HG03571 (cell line): ENCODE measurements at regions not wholly inside any gene's neighbourhood (a gene's known extent, or its start where the extent isn't known, plus 50 kb on each side); places are given as distances from the start of the nearest gene placed in this dataset.

Experiments used
- ATAC-seq: cut with Tn5 transposase; IDR thresholded peaks from one replicate; pipeline ENCODE4 v1.9.1; 2021; ENCODE audit not compliant: unreplicated experiment

DNA sequence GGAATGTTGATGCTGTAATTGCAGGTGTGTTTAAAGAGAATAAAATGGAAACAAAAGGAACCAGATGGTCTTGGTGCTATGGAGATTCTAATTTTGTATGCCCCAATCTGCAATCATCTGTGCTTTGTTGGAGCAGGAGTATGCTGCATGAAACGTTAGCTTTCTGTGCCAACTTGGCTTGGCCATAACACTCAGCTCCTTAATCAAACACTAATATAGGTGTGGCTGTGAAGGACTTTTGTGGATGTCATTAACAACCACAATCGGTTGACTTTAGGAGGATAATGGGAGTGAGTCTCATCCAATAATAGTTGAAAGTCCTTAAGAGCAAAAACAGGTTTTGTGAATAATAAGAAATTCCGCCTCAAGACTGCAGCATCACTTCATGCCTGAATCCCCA lies 399.2 kb downstream of the NLGN4X start:
- no peak for ATAC-seq

DNA sequence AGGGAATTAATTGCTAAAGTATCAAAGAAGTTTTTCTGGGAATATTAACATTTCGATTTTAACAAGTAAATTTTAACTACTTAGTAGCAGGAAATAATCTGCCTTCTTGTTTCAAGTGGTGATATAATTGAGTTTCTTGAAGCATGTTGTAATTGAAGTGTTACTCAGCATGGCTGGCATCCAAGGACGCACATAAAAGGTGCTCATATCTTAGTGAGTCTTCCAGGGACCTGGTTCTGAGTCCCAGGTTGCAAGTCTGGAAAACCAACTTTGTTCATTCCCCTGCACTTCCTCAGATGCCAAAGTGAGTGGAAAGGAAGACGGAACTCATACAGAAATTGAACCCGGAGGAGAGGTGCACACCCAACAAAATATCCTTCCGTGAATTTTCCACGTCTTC lies 399.6 kb downstream of the NLGN4X start:
- ATAC-seq, result no peak

DNA sequence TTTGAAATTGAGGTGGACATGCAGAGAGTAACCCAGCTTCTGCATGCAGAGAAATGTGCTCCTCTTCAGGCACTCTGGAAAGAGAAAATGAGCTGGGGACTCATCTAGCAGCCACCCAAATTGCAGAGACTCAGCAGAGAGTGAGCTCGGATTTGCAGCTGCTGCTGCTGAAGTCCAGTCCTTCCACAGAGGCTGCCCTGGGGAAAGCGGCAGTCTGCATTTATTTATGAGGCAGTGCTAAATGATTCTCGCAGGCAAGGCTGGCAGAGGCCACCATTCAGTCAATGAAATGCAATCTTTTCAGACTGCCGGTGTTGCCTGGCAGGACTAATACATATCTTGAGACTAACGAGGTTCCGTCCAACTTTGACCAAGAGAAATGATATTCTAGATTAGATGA lies 404.8 kb downstream of the NLGN4X start:
- no peak for ATAC-seq

DNA sequence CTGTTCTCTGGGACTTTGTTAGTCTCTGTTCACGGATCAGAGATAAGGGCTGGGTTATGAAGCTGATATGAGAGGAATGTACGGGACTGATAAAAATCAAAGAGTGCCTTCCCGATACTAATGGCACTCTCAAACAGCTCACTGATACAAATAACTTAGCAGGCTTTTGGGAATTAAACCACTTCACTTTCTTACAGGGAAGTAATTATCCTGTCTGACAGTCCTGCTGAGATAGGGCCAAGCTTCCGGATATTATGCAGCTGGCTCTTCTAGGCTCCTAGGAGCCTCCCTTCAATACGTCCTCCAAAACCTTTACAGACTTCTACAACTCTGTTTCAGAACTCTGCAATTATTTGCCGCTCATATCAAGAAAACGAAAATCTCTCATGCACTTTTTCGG lies 418.0 kb downstream of the NLGN4X start:
- no peak for ATAC-seq

DNA sequence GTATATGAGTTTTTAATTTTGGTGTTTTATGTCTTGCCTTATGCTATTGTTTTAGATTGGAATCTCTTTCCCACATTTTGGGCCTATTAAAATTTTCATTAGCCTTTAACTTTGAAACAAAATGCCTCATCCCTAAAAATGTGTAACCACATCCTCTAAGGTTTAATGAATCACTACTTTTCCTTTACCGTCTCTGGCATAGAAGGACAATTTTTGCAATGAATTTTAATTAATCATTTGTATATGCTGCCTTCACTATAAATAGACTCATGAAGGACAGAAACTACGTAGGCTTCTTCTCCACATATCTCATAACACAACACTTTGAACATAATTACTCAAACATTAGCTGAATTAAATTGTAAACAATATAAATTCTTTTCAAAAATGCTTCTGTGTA lies 421.5 kb downstream of the NLGN4X start:
- no peak for ATAC-seq

DNA sequence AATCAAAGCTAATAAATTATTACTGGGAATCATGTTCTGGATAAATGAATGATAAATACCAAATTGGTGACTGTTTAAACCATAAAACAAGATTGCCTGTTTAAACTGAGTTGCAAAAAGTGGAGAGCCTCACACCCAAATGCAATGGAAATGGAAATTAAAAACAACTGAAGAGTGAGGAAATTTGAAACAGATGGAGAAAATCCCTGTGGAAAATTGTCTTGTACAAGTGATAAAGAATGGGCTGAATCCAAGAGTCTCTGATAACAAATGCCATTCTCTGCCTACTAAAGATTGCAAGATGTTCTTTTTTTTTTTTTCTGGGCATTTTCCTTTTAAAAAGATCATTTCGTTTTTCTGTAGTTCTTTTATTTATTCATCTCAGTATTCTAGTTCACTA lies 426.3 kb downstream of the NLGN4X start:
- ATAC-seq, result no peak

DNA sequence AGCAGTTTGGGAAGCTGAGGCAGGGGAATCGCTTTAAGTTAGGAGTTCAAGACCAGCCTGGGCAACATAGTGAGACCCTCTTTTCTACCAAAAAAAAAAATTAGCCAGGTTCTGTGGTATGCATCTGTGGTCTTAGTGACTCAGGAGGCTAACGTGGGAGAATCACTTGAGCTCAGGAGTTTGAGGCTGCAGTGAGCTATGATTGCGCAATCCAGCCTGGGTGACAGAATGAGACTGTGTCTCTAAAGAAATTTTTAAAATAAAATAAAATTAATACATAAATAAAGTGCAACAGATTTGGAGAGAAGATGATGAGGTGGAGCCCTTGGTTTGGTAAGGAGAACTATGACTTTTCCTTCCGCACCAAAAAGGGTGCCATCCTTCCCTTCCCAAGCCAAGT lies 436.9 kb downstream of the NLGN4X start:
- no peak for ATAC-seq

DNA sequence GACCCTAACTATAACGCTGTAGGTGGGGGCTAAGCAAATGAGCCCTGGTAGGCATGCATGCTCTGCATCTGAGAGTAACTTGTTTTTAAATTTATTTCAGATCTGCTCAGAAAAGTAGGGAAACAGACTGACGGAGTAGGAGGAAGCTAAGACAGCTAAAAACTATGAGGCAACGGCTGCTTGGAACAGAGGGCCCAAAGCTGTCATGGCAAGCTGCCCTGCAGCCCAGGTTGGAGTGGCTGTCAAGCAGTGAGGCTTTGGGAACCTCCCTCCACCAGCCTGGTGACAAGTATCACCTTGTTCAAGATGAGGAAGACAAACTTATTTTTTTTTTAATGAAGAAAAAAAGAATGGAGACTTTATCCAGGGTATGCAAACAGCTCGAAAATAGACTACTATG lies 439.8 kb downstream of the NLGN4X start:
- ATAC-seq, result no peak

DNA sequence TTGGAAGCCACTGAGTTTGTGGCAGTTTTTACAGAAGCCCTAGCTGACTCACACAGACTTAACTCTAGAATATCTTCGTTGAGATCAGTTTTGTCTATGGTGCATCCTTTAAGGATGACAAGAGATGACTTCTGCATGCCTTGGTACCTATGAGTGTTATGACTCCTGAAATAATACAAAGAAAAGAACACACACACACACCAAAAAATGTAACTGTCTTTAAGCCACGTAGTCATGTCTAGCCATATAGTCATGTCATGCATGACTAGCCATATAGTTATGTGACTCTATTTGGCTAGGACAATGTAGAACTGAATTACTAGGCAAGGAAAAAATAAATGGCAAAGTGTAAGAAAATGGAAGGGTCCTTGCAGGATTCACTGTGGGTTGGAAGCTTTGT lies 447.8 kb downstream of the NLGN4X start:
- ATAC-seq, result no peak

DNA sequence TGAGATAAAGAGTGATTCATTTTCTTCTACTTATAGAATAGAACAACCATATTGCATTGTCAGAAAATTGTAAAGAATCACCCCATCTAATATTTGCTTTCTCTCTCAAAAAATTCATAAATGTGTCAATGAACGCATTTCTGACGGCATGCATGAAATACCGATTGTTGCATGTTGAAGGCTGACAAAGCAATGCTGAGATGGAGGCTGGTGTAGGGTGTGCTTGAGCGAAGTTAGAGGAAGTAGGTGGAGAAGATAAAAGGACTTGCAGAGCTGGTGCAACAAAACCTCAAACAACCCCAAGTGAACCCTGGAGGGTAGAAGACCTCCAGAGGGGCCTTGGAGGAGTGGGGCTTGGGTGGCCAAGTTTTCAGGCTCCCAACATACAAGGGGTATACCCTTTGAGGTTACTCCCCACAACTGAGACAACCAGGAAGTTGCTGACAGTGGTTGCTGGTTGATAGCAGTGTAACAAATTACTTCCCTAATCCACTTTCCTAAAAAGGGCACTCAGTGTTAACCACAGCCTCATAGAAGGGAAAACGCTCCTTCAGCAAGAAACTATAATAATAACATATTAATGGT lies 452.7 kb downstream of the NLGN4X start:
- no peak for ATAC-seq

DNA sequence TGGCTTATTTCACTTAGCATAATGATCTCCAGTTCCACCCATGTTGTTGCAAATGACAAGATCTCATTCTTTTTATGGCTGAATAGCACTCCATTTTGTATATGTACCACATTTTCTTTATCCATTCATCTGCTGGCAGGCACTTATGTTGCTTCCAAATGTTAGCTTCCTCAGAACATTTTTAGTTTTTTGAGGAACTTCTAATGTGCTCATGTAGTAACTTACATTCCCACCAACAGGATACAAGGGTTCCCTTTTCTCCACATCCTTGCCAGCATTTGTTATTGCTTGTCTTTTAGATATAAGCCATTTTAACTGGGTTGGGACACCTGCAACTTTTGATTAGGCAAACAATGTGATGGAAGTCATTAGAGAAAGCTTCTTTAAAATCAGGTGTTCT lies 454.2 kb downstream of the NLGN4X start:
- no peak for ATAC-seq

DNA sequence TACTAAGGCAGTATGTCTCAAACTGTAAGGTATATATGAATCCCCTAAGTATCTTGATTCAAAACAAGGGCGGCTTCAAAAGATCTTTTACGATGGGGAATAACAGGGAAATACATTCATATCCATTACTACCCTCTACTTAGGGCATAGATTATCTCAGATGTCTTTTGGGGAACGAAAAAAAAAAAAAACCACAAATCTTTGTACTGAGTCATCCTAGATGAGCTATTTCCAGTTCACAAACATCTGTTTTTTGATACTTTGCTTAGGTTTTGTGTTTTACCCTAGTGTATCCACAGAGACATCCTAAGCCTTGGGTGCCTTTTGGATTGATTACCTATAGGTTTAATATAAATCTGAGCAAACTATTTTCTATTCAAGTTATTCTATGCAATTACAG lies 457.2 kb downstream of the NLGN4X start:
- ATAC-seq, result no peak

DNA sequence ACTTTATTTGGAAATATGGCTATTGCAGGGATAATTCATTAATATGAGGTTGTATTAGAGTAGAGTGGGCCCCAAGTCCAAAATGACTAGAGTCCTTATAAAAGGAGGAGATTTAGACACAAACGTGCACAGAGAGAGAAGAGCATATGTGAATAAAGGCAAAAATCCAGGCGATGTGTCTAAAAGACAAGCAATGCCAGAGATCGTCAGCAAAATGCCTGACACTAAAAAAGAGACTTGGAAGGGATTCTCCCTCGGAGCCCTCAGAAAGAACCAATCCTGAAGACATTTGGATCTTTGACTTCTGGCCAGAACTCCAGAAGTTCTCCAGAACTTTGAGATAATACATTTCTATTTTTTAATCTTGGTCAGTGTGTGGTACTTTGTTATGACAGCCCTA lies 472.1 kb downstream of the NLGN4X start:
- ATAC-seq, result no peak

DNA sequence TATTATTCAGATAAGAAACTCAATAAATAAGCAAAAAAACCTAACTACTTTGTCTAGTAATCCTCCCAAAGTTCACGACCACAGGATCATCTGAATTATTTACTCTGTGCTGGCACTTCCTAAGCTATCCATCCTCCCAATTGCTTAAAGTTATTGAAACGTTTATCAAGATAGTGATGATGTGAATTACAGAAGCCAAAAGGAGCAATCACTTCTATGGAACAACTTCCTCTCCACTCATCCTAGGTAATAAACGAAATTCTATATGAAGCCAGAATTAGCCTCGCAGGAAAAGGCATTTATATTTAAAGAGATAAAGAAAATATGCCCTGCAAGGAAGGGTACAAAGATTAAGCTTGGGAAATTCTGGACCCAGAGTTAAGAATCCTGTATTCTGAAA lies 475.4 kb downstream of the NLGN4X start:
- ATAC-seq, result no peak

DNA sequence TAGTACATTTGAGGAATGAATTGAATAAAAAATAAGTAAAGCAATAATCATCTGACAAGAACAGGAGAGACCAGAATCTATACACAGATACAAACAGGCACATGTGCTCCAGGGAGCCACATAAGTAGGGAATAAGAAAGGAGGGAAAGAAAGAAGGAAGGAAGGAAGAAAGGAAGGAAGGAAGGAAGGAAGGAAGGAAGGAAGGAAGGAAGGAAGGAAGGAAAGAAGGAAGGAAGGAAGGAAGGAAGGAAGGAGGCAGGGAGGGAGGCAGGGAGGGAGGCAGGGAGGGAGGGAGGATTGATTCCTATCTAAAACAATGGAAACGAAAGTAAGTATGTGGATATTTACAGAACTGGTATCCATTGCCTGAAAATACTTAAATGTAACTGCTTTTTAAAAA lies 475.8 kb downstream of the NLGN4X start:
- no peak for ATAC-seq

DNA sequence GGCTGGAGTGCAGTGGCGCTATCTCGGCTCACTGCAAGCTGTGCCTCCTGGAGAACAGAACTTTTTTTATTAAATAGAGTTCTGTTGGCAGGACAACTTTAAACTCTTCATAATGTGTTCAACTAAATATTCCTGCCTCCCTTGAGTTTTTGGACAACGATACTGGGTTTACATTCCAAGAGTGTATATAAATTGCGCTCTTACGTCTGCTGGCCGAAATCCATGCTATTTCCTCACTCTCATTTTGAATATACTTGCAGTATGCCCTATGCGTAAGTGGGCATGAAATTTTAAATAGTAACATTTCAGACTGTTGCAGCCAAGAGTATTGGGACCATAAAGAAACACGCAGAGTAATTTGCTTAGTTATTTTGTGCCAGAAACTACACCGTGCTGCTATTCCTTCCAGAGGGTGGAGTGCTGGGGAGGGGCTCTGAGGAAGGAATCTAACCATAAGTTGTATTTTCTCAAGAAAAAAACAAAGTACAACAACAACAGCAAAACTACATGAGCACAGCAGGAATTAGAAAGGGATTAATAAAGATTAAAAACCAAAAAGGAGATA lies 480.0 kb downstream of the NLGN4X start:
- ATAC-seq, result no peak

DNA sequence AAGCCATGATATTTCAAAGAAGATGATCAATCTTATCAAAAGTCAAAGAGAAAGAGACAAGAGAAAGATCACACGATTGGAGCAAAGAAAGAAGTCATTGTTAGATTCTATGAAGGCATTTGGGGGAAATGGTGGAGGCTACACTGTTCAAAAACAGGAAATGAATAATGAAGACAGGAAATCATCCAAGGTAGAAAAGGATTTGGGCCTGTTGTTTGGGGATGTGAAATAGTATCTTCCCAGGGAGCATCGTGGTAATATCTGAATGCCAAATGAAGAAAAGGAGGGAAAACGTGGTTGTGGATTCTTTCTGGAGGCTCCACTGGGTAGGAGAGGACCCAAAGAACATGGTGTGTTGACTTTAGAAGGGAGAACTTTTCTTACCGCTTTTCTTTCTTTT lies 482.4 kb downstream of the NLGN4X start:
- no peak for ATAC-seq

DNA sequence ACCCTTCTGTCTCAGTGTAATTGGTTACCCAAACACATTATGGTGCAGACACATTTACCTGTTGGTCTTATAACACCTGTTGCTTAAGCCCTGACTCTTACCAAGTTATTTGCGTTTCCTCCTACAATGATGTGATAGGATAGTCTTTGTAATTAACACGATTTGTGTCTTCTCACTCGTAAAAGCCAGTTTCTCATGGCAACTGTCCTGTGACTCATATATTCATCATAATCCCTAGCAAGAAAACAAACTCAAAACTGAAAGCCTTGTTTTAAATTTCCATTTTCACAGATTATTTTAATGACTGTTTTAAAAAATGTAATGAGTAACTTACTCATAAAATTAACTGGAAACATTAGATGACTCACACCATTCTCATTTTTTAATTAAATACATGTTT lies 495.2 kb downstream of the NLGN4X start:
- no peak for ATAC-seq

DNA sequence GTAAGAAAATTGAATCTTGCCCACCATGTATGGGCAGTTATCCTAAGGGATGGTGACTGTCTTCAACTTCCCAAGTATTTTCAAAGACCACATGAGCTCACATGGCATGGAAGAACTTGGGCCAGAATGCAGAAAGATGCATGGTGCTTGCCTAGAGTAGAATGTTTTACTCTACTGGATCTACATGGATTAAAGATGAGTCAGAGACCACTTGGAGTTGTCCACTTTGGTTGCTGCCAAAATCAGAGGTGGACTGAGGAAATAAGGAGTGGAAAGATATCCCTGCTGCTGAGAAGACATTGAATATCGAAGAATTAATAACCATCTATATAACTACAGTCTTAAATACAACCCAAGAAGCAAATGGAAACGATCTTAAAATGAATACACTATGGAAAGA lies 498.1 kb downstream of the NLGN4X start:
- no peak for ATAC-seq

DNA sequence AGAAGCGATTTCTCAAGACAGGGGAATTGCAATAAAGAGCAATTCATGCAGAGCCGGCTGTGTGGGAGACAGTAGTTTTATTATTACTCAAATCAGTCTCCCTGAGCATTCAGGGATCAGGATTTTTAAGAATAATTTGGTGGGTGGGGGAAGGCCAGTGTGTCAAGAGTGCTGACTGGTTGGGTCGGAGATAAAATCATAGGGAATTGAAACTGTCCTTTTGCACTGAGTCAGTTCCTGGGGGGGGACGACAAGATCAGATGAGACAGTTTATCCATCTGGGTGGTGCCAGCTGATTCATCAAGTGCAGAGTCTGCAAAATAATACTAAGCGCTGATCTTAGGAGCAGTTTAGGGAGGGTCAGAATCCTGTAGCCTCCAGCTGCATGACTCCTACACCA lies 502.4 kb downstream of the NLGN4X start:
- ATAC-seq, result no peak

DNA sequence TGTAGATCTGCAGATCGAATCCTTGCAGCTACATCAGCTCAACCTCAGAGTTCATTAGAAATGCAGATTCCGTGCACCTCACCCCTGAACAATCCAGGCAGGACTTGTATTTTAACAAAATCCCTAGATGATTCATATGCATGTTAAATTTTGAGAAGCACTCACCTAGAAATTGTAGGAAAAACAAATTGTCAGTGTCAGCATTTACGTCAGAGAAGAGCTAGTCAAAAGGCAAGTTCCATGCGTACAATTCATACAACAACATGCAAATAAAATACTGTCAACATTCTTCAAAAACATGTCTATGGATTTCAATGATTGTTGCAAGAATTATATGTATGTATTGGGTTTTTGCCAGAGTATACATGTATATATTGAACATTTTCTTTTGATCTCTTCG lies 504.5 kb downstream of the NLGN4X start:
- no peak for ATAC-seq

DNA sequence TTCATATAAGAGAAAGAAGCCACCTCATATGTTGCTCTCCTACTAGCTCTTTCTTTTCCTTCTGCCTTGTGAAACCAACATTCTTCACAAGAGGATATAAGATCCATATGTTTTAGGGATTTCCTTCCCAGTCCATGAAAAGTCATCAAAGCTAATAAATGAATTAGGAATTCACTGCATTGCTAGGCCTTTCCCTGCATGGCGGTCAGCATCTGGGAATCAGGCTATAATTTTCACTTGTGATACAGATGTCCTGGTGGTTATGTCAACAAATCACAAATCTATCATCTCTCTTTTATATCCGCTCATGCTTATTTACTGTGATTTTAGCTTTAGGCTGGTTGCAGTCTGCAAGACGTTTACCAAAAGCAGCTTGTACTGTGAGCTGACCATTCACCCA lies 510.0 kb downstream of the NLGN4X start:
- no peak for ATAC-seq

DNA sequence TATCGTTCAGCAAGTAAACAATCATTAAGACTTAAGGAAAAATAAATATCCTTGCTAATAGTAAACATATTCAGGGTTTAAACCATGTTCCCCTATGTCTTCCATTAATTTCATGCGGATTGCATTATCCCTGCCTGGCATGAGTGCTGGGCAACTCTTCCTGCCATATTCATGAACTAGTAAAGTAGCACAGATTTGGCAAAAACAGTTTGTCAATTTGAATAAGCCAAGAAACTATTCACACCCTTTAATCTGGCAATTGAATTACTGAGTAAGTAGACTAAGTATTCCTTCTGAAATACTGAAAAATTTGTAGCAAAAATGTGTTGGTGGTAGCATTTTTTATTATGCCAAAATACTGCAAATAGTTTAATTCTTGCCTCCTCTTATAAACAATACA lies 512.0 kb downstream of the NLGN4X start:
- ATAC-seq, result no peak

DNA sequence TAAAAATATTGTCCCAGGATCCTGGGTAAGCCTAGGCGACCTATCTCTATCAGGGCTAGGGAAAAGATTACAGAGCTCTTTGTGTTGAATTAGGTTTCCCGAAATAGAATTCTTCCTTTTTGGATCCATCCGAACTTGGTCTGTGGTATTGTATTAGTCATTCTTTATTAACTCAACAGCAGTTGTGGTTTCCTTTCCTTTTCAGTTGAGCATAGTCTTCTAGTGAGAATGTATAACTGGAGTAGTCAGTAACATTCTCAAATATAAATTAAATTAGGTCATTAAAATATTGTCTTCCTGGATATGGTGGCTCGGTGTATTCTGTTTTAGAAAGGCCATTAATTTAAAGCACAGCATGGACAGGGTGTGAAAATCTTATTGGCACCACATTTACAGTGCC lies 520.4 kb downstream of the NLGN4X start:
- ATAC-seq, result no peak
